ENCODE measurements at regions not wholly inside any gene's neighbourhood (a gene's known extent, or its start where the extent isn't known, plus 50 kb on each side); places are given as distances from the start of the nearest gene placed in this dataset.
"Not testable (repeated sequence)": the region's sequence is repeated elsewhere in the genome, so short reads cannot be mapped to it uniquely, and the experiment has no call there.

DNA sequence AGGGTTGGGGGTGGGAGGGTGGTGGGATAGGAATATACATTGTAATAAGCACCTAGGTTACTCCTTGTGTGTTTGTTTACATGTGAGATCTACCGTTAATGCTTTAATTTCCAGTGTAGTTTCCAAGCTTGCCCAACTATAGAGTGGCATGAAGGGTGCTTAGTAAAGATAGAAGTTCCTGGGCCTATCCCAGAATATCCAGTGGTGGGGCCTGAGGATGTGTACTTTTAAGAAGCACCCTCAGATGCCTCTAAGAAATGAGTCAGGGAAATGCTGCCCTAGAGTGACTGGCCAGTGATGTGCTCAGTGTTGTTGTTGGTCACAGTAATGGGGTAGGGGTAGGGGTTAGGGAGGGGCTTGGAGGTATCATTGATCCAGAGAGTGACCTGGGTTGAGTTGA is 141.3 kb downstream of the TSEN15 start:
- Histone ChIP-seq H3K27ac (no peak overlapping the region), H3K27me3 (no peaks in the 10 kb centered on the region)

DNA sequence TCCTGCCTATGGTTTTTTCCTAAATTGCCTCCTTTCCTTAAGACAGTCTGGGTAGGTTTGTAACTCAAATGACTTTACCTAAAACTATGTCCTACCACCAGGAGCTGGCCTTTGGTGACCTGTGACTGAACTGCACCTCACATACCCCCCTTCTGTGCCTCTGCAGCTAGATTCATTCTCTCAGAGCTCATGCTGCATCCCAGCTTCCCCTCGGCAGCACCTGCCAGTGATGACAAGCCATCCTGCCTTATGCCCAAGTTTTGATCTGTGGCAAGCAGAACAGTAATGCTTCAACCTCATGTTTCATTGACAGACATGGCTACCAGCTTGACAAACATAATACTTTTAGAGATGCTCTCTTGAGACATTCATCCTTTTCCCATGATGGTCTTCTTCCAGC is 141.9 kb downstream of the TSEN15 start:
- intact Hi-C loops (cut with DNase I), result no loop called here
- Histone ChIP-seq H3K4me1 (no peaks in the 10 kb centered on the region), H3K4me3 (no peak overlapping the region), H3K9me3 (no peaks in the 10 kb centered on the region), H3K36me3 (no peaks in the 10 kb centered on the region), H3K27ac (no peak overlapping the region), H3K27me3 (no peaks in the 10 kb centered on the region)
- ATAC-seq, result no peak
- no peak for DNase-seq
- TF ChIP-seq, protein P1, sequence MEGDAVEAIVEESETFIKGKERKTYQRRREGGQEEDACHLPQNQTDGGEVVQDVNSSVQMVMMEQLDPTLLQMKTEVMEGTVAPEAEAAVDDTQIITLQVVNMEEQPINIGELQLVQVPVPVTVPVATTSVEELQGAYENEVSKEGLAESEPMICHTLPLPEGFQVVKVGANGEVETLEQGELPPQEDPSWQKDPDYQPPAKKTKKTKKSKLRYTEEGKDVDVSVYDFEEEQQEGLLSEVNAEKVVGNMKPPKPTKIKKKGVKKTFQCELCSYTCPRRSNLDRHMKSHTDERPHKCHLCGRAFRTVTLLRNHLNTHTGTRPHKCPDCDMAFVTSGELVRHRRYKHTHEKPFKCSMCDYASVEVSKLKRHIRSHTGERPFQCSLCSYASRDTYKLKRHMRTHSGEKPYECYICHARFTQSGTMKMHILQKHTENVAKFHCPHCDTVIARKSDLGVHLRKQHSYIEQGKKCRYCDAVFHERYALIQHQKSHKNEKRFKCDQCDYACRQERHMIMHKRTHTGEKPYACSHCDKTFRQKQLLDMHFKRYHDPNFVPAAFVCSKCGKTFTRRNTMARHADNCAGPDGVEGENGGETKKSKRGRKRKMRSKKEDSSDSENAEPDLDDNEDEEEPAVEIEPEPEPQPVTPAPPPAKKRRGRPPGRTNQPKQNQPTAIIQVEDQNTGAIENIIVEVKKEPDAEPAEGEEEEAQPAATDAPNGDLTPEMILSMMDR (IDR thresholded peaks at IDR 0.05), result no peak

More for the DNA sequence above, 141.3 kb downstream of the TSEN15 start:
- Histone ChIP-seq H3K9me3 (no peaks in the 10 kb centered on the region), H3K36me3 (no peaks in the 10 kb centered on the region), H3K4me1 (no peaks in the 10 kb centered on the region), H3K4me3 (no peak overlapping the region)
- DNase-seq (no peak), ATAC-seq (no peak)
- intact Hi-C loops (cut with DNase I), result no loop called here
- TF ChIP-seq, protein P1 (IDR thresholded peaks at IDR 0.05), result no peak

DNA sequence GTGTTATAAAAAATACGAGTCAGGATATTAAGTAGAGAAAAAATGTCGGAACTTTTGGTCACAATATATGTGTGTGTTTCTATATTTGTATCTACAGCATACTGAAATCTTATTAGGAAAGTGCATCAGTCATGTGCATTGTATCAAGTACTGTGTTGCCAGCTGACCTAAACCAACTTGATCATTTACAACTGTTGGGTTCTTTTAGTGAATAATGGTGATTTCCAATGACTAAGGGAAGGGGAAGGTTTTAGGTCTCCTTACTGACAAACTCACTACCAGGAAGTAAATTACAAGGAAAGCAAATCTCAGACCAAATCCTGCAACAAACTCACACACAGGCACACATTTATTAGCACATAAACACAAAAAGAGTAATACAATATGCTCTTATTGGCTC is 142.7 kb downstream of the TSEN15 start:
- TF ChIP-seq, protein P1 (IDR thresholded peaks at IDR 0.05), result no peak
- no peaks in the 10 kb centered on the region for H3K27me3 ChIP-seq
- H3K4me1 ChIP-seq, result no peaks in the 10 kb centered on the region
- intact Hi-C loops (cut with DNase I), result no loop called here
- no peak overlapping the region for H3K4me3 ChIP-seq
- H3K9me3 ChIP-seq, result no peaks in the 10 kb centered on the region
- no peak for DNase-seq
- ATAC-seq, result no peak
- no peak overlapping the region for H3K27ac ChIP-seq
- H3K36me3 ChIP-seq, result no peaks in the 10 kb centered on the region

DNA sequence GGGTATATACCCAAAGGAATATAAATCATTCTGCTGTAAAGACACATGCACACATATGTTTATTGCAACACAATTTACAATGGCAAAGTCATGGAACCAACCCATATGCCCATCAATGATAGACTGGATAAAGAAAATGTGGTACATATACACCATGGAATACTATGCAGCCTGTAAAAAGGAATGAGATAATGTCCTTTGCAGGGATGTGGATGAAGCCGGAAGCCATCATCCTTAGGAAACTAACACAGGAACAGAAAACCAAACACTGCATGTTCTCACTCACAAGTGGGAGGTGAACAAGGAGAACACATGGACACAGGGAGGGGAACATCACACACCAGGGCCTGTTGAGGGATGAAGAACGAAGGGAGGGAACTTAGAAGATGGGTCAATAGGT is 144.2 kb downstream of the TSEN15 start:
- intact Hi-C loops (cut with DNase I); H3K27ac ChIP-seq; DNase-seq; H3K27me3 ChIP-seq; ATAC-seq; H3K36me3 ChIP-seq; H3K4me1 ChIP-seq; H3K9me3 ChIP-seq; H3K4me3 ChIP-seq: not testable (repeated sequence)

DNA sequence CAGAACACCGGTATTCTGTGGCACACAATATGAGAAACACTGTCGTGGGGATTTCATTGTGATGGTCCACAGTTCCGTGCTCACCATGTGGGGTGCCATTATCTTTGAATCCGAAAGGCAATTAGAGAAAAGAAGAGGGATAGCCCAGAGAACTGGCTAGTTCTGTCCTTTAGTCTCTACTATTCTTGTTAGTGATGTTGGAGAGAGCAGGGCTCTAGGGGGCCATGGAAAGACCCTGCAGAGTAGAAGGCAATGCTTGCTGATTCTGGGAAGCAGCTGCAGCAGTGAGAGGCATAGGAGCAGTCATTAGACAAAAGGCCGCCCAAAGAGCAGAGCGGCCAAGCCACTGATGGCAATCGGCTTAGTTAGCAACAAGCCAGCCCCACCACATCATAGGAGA is 146.3 kb downstream of the TSEN15 start:
- no peak for DNase-seq
- ATAC-seq, result no peak
- no peak overlapping the region for H3K4me3 ChIP-seq
- H3K4me1 ChIP-seq, result no peaks in the 10 kb centered on the region
- intact Hi-C loops (cut with DNase I), result no loop called here
- H3K36me3 ChIP-seq, result no peaks in the 10 kb centered on the region
- no peaks in the 10 kb centered on the region for H3K9me3 ChIP-seq
- TF ChIP-seq, protein P1 (IDR thresholded peaks at IDR 0.05), result no peak
- no peak overlapping the region for H3K27ac ChIP-seq
- H3K27me3 ChIP-seq, result no peaks in the 10 kb centered on the region

DNA sequence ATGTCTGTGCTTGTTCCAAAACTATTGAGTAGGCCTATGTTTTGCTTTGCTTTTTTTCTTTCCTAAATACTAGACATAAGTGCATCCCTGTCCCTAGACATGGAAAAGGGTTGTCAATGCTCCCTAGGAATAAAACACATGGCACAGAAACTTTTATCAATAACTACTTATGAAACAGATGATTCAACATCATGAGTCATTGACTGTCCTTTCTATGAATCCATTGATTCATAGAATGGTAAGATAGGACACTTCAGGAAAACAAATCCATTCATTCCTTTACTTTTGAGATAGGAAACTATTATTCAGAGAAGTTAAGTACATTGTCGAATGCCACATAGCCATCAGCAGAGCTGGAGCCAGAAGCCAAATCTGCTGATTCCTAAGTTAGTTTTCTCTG is 147.5 kb downstream of the TSEN15 start:
- Histone ChIP-seq H3K4me1 (no peaks in the 10 kb centered on the region), H3K27ac (no peak overlapping the region), H3K36me3 (no peaks in the 10 kb centered on the region), H3K9me3 (no peaks in the 10 kb centered on the region), H3K27me3 (no peaks in the 10 kb centered on the region), H3K4me3 (no peak overlapping the region)
- DNase-seq (no peak), ATAC-seq (no peak)
- TF ChIP-seq, protein P1 (IDR thresholded peaks at IDR 0.05), result no peak
- intact Hi-C loops (cut with DNase I), result no loop called here

All from left lung (tissue), 4 donors.